Urothelium cell line (cell line): ENCODE measurements at regions not wholly inside any gene's neighbourhood (a gene's known extent, or its start where the extent isn't known, plus 50 kb on each side); places are given as distances from the start of the nearest gene placed in this dataset.
A peak's percentile ranks its signal among the peaks of the same experiment; 100 is the strongest.

Source experiments
- DNase-seq: peaks from one replicate; pipeline ENCODE4 v3.0.0; 2011; ENCODE audit warnings: low spot score, mixed read lengths
- FAIRE-seq: peaks from 2 replicates; lab custom pipeline; 2011; peaks lifted over from hg19 to GRCh38; lab: Jason Lieb, UNC

GRCh38 chr5:165101709-165102108 is 1596.3 kb downstream of the MAT2B start:
- no peak for FAIRE-seq

GRCh38 chr5:165104611-165105010 is 1599.2 kb downstream of the MAT2B start:
- DNase-seq (no peak), FAIRE-seq (no peak)

More at GRCh38 chr5:165101709-165102108, 1596.3 kb downstream of the MAT2B start:
- DNase-seq: no peak

- DNase-seq (no peak), FAIRE-seq (no peak)
Observed at GRCh38 chr5:165108809-165109208, 1603.4 kb downstream of the MAT2B start.

- DNase-seq (no peak), FAIRE-seq (no peak)
Observed at GRCh38 chr5:165119175-165119574, 1613.8 kb downstream of the MAT2B start.

- DNase-seq: no peak
- no peak for FAIRE-seq
Observed at GRCh38 chr5:165126598-165126997, 1621.2 kb downstream of the MAT2B start.

GRCh38 chr5:165127941-165128340 is 1622.5 kb downstream of the MAT2B start:
- FAIRE-seq (no peak), DNase-seq (no peak)

GRCh38 chr5:165130656-165131055 is 1625.2 kb downstream of the MAT2B start:
- FAIRE-seq: no peak

GRCh38 chr5:165134155-165134554 is 1628.7 kb downstream of the MAT2B start:
- DNase-seq (no peak), FAIRE-seq (no peak)

More at GRCh38 chr5:165130656-165131055, 1625.2 kb downstream of the MAT2B start:
- DNase-seq: no peak

- DNase-seq (no peak), FAIRE-seq (no peak)
Observed at GRCh38 chr5:165135565-165135964, 1630.1 kb downstream of the MAT2B start.

- DNase-seq (no peak), FAIRE-seq (no peak)
Observed at GRCh38 chr5:165137701-165138100, 1632.3 kb downstream of the MAT2B start.

- no peak for FAIRE-seq
- no peak for DNase-seq
Observed at GRCh38 chr5:165138236-165138635, 1632.8 kb downstream of the MAT2B start.

GRCh38 chr5:165139262-165139661 is 1633.8 kb downstream of the MAT2B start:
- DNase-seq (no peak), FAIRE-seq (no peak)

- no peak for FAIRE-seq
- no peak for DNase-seq
Observed at GRCh38 chr5:165139721-165140120, 1634.3 kb downstream of the MAT2B start.

GRCh38 chr5:165143741-165144140 is 1638.3 kb downstream of the MAT2B start:
- DNase-seq (no peak), FAIRE-seq (no peak)

GRCh38 chr5:165149431-165149830 is 1644.0 kb downstream of the MAT2B start:
- FAIRE-seq (peak; percentile 9), DNase-seq (no peak)

- FAIRE-seq (no peak), DNase-seq (no peak)
Observed at GRCh38 chr5:165152058-165152457, 1646.6 kb downstream of the MAT2B start.

- DNase-seq (no peak), FAIRE-seq (no peak)
Observed at GRCh38 chr5:165157219-165157618, 1651.8 kb downstream of the MAT2B start.

- no peak for DNase-seq
- no peak for FAIRE-seq
Observed at GRCh38 chr5:165161204-165161603, 1655.8 kb downstream of the MAT2B start.

- DNase-seq (no peak), FAIRE-seq (no peak)
Observed at GRCh38 chr5:165163861-165164260, 1658.4 kb downstream of the MAT2B start.

- no peak for FAIRE-seq
- no peak for DNase-seq
Observed at GRCh38 chr5:165173651-165174050, 1668.2 kb downstream of the MAT2B start.

GRCh38 chr5:165175041-165175440 is 1669.6 kb downstream of the MAT2B start:
- no peak for DNase-seq

GRCh38 chr5:165184183-165184582 is 1678.8 kb downstream of the MAT2B start:
- FAIRE-seq (no peak), DNase-seq (no peak)

More at GRCh38 chr5:165175041-165175440, 1669.6 kb downstream of the MAT2B start:
- FAIRE-seq: no peak

GRCh38 chr5:165185716-165186115 is 1680.3 kb downstream of the MAT2B start:
- DNase-seq: no peak
- FAIRE-seq: no peak
